ENCODE measurements at regions not wholly inside any gene's neighbourhood (a gene's known extent, or its start where the extent isn't known, plus 50 kb on each side); places are given as distances from the start of the nearest gene placed in this dataset.
"Not testable (repeated sequence)": the region's sequence is repeated elsewhere in the genome, so short reads cannot be mapped to it uniquely, and the experiment has no call there.

DNA sequence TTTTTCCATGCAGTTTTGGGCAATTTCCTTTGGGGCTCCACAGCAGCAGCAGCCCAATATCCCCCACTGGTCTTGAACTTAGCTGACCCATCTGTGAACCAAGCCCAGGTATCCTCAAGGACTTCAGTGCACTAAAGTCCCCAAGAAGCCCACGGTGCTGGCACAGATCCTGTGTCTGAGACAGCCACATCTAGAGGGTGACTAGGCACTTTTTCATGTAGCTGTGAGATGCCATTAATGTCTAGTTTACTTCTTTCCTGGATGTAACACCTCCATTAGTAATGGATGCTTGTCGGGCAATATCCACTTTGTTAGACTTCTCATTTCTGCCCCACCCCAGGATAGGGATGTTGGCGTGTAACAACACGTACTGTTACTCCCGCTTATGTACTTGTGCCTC lies 117.9 kb downstream of the GPCPD1 start:
- DNase-seq (ENCODE audit: low read depth) = no peak

- no peak for DNase-seq (ENCODE audit: low read depth)
Observed at GRCh38 chr20:5491455-5491854, 119.4 kb downstream of the GPCPD1 start.

GRCh38 chr20:5489601-5490000 lies 121.2 kb downstream of the GPCPD1 start:
- DNase-seq (ENCODE audit: low read depth) = no peak

GRCh38 chr20:5488823-5489222 lies 122.0 kb downstream of the GPCPD1 start:
- no peak for DNase-seq (ENCODE audit: low read depth)

GRCh38 chr20:5486377-5487054 lies 124.3 kb downstream of the GPCPD1 start:
- DNase-seq (ENCODE audit: low read depth) = no peak

DNA sequence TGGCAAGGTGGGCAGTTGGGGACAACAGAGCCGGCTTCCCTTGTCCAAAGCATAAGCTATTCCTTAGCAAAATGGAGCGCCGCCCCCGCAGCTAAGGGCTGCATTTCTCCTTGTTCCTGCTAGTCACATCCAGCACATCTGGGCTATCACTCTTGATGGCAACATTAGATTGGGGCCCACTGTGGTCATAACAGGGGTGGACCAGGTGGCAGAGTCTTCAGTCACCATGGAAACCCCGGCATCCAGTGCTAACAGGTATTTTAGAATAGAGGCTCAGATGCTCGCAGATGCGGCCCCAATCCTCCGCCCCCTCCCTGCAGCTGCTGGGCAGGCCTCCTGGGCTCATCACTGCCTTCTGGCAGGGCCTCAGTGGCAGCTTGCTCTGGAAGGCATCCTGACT lies 125.9 kb downstream of the GPCPD1 start:
- no peak for DNase-seq (ENCODE audit: low read depth)

- DNase-seq (ENCODE audit: low read depth) = no peak
Observed at GRCh38 chr20:5484346-5484745, 126.5 kb downstream of the GPCPD1 start.

GRCh38 chr20:5482791-5483190 lies 128.0 kb downstream of the GPCPD1 start:
- DNase-seq (ENCODE audit: low read depth) = no peak

GRCh38 chr20:5481872-5482271 lies 128.9 kb downstream of the GPCPD1 start:
- no peak for DNase-seq (ENCODE audit: low read depth)

DNA sequence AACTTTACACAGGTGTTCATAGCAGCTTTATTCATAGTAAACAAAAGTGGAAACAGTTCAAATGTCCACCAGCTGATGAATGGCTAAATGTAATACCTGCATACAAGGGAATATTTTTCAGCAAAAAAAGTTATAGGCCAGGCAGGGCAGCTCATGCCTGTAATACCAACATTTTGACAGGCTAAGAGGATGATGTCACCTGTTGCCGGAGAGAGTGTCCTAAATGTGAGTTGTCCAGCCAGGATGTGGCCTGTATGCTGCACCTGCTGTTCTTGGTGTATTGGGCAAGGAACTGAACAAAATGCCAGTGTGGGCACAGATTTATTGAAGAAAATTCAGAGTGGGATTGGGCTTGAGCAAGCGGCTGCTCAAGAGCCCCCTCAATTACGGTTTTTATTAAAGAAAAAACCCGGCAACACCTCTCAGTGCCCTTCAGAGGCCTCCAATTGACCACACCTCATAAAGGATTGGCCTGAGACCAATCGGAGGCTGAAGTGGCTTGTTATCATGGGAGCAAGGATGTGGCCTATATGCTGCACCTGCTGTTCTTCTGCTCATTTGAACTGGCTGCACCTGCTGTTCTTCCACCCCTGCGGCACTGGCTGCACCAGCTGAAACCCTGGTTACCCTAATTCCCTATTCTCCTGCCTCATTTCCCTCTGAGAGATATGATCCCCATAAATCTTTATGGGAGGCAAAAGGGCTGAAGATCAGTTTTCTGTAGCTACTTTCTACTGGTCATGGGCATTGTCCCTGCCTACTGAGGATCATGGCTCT lies 129.8 kb downstream of the GPCPD1 start:
- no peak for DNase-seq (ENCODE audit: low read depth)

DNA sequence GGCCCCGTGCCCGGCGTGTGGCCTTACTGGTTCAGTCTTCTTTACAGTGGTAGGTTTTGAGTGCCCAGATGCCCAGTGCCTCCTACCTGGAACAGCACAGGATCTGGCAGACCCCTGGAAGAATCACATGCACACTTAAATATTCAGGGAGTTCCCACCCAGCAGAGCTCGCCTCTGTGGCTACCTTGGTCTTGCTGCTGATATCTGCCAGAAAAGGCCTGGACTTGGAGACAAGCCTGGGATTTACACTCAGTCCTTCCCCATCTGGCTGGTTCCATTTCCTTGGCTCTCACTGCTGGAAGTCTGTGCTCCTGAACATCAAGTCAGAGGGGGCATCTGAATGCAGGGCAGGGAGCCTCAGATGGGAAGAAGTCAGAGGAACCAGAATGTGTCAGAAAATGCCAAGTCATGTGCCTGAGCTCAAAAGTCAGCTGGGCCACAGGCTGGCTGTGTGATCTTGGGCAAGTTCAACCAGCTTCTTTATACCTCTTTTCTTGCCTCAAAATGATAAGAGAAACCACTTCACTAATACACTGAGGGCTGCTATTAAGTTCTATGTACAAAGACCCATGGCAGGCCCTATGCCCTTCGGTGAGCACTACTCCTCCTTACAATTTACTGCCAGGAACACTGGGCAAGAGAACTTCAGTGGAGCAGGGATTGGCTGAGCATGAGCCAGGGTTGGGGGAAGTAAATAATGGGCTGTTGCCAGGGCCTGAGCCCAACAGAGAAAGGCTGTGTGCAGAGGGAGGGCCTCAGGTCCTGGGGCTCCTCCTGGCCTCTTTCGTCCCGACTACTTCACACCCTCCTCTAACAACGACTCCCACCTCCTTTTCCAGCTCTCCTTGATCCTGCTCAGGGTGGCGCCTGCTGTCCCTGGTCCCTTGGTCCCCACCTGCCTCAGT lies 135.9 kb downstream of the GPCPD1 start:
- DNase-seq (ENCODE audit: low read depth) = no peak

DNA sequence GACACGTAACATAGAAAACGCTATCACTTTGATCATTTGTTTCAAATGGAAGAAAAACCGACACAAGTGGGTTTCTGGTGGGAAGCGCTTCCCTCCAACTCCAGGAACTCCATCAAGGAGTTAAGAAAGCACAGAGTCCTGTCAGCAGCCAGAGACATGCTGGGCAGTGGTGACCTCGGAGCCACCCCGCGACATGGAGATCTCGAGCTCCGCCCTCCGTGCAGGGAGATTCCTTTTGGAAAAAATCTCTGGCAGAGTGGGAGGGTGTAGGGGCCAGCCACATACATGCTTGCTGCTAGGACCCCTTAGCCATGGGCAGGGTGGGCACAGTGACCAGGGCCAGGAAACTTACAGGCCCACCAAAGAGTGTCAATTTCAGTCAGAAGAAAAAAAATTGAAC lies 138.9 kb downstream of the GPCPD1 start:
- not testable (repeated sequence) for DNase-seq (ENCODE audit: low read depth)

DNA sequence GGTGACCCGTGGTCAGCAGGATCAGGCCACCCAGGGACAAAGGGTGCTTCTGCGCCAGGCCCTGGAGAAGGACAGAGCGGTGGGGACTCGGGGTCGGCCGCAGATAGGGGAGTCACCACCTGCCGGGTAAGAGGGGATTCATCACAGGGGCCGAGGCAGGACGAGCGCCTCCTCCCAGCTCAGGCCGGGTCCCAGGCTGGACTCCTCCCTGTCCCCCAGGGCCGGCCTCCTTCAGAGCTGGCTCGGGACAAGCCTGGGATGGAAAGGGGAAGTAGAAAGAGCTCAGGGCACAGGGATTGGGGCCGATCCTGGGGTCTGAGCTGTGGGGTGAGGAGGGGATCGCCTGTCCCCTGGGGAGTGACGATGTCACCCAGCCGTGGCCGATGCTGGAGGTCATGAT lies 139.4 kb downstream of the GPCPD1 start:
- no peak for DNase-seq (ENCODE audit: low read depth)

DNA sequence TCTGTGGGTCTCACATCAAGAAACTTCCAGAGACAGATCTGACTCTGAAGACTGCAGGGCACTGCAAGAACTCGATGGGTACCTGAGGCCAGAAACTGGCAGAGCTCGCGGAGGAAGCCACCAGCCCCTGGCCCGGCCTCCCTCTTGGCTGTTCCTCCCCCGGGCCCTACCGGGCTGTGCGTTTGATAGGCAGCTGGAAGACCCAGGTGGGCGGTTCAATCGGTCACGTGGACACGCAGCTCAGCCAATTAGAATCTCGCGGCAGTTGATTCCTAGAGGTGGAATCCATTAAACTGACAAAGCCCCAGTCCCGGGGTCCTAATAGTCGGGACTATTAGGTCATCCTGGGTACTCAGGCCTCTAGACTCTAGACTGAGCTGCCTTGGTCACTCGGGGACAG lies 139.9 kb downstream of the GPCPD1 start:
- DNase-seq (ENCODE audit: low read depth) = no peak

- no peak for DNase-seq (ENCODE audit: low read depth)
Observed at GRCh38 chr20:5470458-5470857, 140.3 kb downstream of the GPCPD1 start.

DNA sequence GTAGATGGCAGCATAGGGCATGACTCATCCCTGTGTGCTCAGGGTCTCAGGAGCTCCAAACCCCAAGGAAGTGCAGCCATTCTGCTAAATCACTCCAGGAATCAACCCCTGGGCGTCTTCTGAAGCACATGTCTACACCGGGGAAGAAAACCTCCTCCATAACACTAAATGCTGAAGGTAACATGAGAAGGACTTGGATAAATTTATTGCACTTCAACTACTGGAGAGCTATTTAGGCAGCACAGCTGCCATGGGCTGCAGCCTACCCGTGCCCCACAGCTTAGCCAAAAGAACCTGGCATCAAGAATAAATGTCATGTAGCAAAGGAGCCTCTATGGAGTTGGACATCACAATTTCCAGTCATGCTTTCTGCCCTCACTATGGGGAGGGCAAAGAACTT lies 141.7 kb downstream of the GPCPD1 start:
- DNase-seq (ENCODE audit: low read depth) = no peak

DNA sequence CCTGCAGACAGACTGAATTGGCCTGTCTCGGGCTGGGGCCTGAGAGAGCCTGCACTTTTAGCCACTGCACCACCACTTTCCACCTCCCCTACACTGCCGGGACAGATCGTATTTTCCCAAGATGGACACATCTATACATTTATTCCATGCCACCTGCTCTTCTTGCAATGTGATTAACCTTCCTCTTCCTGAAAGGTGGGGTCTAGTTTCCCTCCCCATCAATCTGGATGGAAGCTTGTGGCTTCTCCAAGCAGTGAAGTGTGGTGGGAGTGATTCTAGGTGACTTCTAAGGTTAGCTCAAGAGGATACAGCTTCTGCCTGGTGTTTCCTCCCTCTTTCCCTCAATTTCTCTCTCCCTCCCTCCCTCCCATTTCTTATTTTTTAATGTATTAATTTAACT lies 143.7 kb downstream of the GPCPD1 start:
- no peak for DNase-seq (ENCODE audit: low read depth)

DNA sequence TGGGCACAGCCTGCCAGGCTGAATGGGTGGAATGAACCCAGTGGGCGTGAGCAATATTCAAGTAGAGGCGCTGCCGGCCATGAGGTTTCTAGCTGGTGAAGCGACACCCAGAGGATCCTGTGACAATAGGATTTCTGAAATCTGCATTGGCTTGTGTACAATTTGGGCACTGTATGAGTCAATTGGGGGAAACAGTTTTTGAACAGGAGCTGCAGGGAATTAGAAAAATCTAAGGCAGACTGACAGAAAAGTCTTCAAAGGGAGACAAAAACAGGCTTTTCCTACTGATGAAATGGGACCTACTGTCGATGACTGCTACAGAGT lies 145.2 kb downstream of the GPCPD1 start:
- DNase-seq (ENCODE audit: low read depth) = no peak

- no peak for DNase-seq (ENCODE audit: low read depth)
Observed at GRCh38 chr20:5464901-5465603, 145.8 kb downstream of the GPCPD1 start.

DNA sequence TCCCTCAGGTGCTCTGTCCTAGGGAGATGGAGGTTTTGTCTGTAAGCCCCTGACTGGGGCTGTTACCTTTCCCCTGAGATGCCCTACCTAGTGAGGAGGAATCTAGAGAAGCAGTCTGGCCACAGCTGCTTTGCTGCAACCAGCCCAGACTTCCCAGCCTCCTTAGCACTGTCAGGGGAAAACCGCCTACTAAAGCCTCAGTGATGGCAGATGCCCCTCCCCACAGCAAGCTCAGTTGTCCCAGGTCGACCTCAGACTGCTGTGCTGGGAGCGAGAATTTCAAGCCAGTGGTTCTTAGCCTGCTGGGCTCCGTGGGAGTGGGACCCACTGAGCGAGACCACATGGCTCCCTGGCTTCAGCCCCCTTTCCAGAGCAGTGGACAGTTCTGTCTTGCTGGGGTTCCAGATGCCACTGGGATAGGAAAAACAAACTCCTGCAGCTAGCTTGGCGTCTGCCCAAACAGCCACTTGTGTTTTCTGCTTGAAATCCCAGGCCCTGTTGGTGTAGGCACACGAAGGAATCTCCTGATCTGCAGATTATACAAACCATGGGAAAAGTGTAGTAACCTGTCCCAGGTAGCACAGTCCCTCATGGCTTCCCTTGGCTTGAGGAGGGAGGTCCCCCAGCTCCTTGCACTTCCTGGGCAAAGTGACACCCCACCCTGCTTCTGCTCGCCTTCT lies 146.4 kb upstream of the PROKR2 start:
- no peak for DNase-seq (ENCODE audit: low read depth)

- not testable (repeated sequence) for DNase-seq (ENCODE audit: low read depth)
Observed at GRCh38 chr20:5453745-5454144, 137.0 kb upstream of the PROKR2 start.

DNA sequence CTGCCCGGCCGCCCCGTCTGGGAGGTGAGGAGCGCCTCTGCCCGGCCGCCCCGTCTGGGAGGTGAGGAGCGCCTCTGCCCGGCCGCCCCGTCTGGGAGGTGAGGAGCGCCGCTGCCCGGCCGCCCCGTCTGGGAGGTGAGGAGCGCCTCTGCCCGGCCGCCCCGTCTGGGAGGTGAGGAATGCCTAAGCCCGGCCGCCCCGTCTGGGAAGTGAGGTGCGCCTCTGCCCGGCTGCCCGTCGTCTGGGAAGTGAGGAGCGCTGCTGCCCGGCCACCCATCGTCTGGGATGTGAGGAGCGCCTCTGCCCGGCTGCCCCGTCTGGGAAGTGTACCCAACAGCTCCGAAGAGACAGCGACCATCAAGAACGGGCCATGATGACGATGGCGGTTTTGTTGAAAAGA lies 136.6 kb upstream of the PROKR2 start:
- DNase-seq (ENCODE audit: low read depth) = not testable (repeated sequence)

Data from stimulated activated CD8-positive, alpha-beta memory T cell treated with anti-CD3 and anti-CD28 coated beads, Interleukin-12 subunit alpha, Interleukin-12 subunit beta, amount 100 ng/mL, for 4 hours (primary cell).